IMR-90 (cell line): ENCODE measurements at regions not wholly inside any gene's neighbourhood (a gene's known extent, or its start where the extent isn't known, plus 50 kb on each side); places are given as distances from the start of the nearest gene placed in this dataset.

ENCODE experiments used
- ATAC-seq: fragments of 200-7000 bp; cut with Tn5 transposase; 2 replicates; pipeline ENCODE4 v1.9.1; 2020; ENCODE audit warnings: low read depth, mild to moderate bottlenecking, moderate library complexity
- BruUV-seq: library from RNA; stranded (reverse); fragments of 400-500 nt; replicated peaks from 2 replicates; lab custom pipeline; 2021; lab: Mats Ljungman, UMichigan
- CTCF ChIA-PET: fragments of 300-600 bp; formaldehyde crosslinking; extraction: SDS; loops from one replicate; lab custom pipeline; 2021; ENCODE audit warnings: antibody characterized with exemption; lab: Yijun Ruan, JAX
- POLR2A ChIA-PET: fragments of 300-600 bp; sonication (Branson Sonifier 250); formaldehyde crosslinking; loops from one replicate; lab custom pipeline; 2022; ENCODE audit warnings: antibody characterized with exemption; ENCODE audit not compliant: unreplicated experiment; lab: Charles Lee
- DNase-seq: peaks from one replicate; pipeline ENCODE4 v3.0.0; 2013
- H2AFZ ChIP-seq: replicated peaks from 2 replicates; pipeline ENCODE3; 2013; ENCODE audit warnings: low read length, mild to moderate bottlenecking; ENCODE audit not compliant: poor library complexity
- H2AK5ac ChIP-seq: 2 replicates; pipeline ENCODE4 v1.6.1; 2013; ENCODE audit warnings: low read depth, low read length, inconsistent platforms
- H2AK9ac ChIP-seq: replicated peaks from 2 replicates; pipeline ENCODE3; 2013; ENCODE audit warnings: mild to moderate bottlenecking, low read depth, low read length, moderate library complexity; ENCODE audit not compliant: poor library complexity
- H2BK120ac ChIP-seq: 2 replicates; pipeline ENCODE4 v1.6.1; 2013; ENCODE audit warnings: low read depth, low read length, inconsistent platforms
- H2BK15ac ChIP-seq: 3 replicates; pipeline ENCODE4 v1.6.1; 2013; ENCODE audit warnings: low read depth, low read length, inconsistent platforms
- H2BK20ac ChIP-seq: 2 replicates; pipeline ENCODE4 v1.6.1; 2013; ENCODE audit warnings: low read depth, mild to moderate bottlenecking, inconsistent platforms, low read length, moderate library complexity
- H2BK5ac ChIP-seq: 2 replicates; pipeline ENCODE4 v1.6.1; 2013; ENCODE audit warnings: mild to moderate bottlenecking, low read depth, low read length, inconsistent platforms; ENCODE audit not compliant: poor library complexity, severe bottlenecking
- H3K14ac ChIP-seq: replicated peaks from 2 replicates; pipeline ENCODE4 v1.6.1; 2013; ENCODE audit warnings: low read depth, low read length, inconsistent platforms
- H3K18ac ChIP-seq: 2 replicates; pipeline ENCODE4 v1.6.1; 2013; ENCODE audit warnings: low read depth, low read length, control low read depth
- H3K23ac ChIP-seq: 2 replicates; pipeline ENCODE4 v1.6.1; 2013; ENCODE audit warnings: low read depth, low read length, inconsistent platforms
- H3K27ac ChIP-seq: 2 replicates; pipeline ENCODE4 v1.5.1; 2013; ENCODE audit warnings: mild to moderate bottlenecking, control low read depth, low read length; ENCODE audit not compliant: insufficient read depth
- H3K27me3 ChIP-seq: 2 replicates; pipeline ENCODE4 v1.6.1; 2013; ENCODE audit warnings: low read length; ENCODE audit not compliant: control insufficient read depth, insufficient read depth
- H3K36me3 ChIP-seq: 2 replicates; pipeline ENCODE4 v1.6.1; 2013; ENCODE audit warnings: low read length, mixed read lengths; ENCODE audit not compliant: control insufficient read depth, insufficient read depth
- H3K4ac ChIP-seq: 2 replicates; pipeline ENCODE4 v1.6.1; 2013; ENCODE audit warnings: low read depth, low read length, inconsistent platforms
- H3K4me1 ChIP-seq: 2 replicates; pipeline ENCODE4 v1.6.1; 2013; ENCODE audit warnings: low read length, mixed read lengths; ENCODE audit not compliant: control insufficient read depth, insufficient read depth
- H3K4me2 ChIP-seq: 2 replicates; pipeline ENCODE4 v1.6.1; 2013; ENCODE audit warnings: low read depth, mild to moderate bottlenecking, control low read depth, low read length, moderate library complexity
- H3K4me3 ChIP-seq: 2 replicates; pipeline ENCODE4 v1.5.1; 2013; ENCODE audit warnings: low read depth, mild to moderate bottlenecking, control low read depth, low read length, moderate library complexity; ENCODE audit not compliant: insufficient read depth
- H3K56ac ChIP-seq: 2 replicates; pipeline ENCODE4 v1.6.1; 2013; ENCODE audit warnings: low read length, inconsistent platforms; ENCODE audit not compliant: insufficient read depth; ENCODE audit errors: extremely low read depth
- H3K79me1 ChIP-seq, 2 experiments: 2 replicates each; pipeline ENCODE4 v1.6.1; 2013; ENCODE audit warnings: low read length in 2 of 2, inconsistent platforms in 1 of 2, low read depth in 1 of 2
- H3K9ac ChIP-seq: 2 replicates; pipeline ENCODE4 v1.6.1; 2013; ENCODE audit warnings: low read depth, low read length, control low read depth
- H3K9me1 ChIP-seq: 2 replicates; pipeline ENCODE4 v1.6.1; 2013; ENCODE audit warnings: low read length, inconsistent platforms; ENCODE audit not compliant: insufficient read depth
- H3K9me3 ChIP-seq: 2 replicates; pipeline ENCODE4 v1.6.1; 2013; ENCODE audit warnings: low read length; ENCODE audit not compliant: control insufficient read depth, insufficient read depth
- H4K20me1 ChIP-seq: 2 replicates; pipeline ENCODE4 v1.6.1; 2013; ENCODE audit warnings: low read length, inconsistent platforms; ENCODE audit not compliant: insufficient read depth
- H4K5ac ChIP-seq: 2 replicates; pipeline ENCODE4 v1.6.1; 2013; ENCODE audit warnings: mild to moderate bottlenecking, low read depth, low read length, control low read depth
- H4K8ac ChIP-seq, 2 experiments: 2 replicates each; pipeline ENCODE4 v1.6.1; 2013; ENCODE audit warnings: low read depth in 2 of 2, low read length in 2 of 2, control low read depth in 1 of 2, inconsistent platforms in 1 of 2
- H4K91ac ChIP-seq: 2 replicates; pipeline ENCODE4 v1.6.1; 2013; ENCODE audit warnings: low read depth, low read length, inconsistent platforms; ENCODE audit not compliant: insufficient read depth
- CEBPB ChIP-seq: IDR thresholded peaks from 2 replicates; pipeline ENCODE4 v1.6.1; 2012; ENCODE audit warnings: low read depth, low read length, improper control_type of control experiment
- NFE2L2 ChIP-seq: fragments of 150-350 bp; IDR thresholded peaks from 2 replicates; pipeline ENCODE4 v1.6.1; 2016; ENCODE audit warnings: low read depth, mild to moderate bottlenecking, low read length
- WGBS, 2 experiments: methylation state at CpG; one replicate each; pipeline versions ENCODE4 v1.1.5 to v1.1.7; 2013; ENCODE audit warnings: missing lambda C conversion rate in 2 of 2; ENCODE audit not compliant: insufficient read length in 1 of 2; ENCODE audit errors: extremely low coverage in 2 of 2; 5-methylcytosine and 5-hydroxymethylcytosine counted together
- dilution Hi-C: fragments of 300-500 bp; cut with HindIII; formaldehyde crosslinking; loops from one replicate; pipeline ENCODE4 v1.14.3; 2018; ENCODE audit warnings: low sequenced_read_pairs; ENCODE audit not compliant: unreplicated experiment
- in situ Hi-C: fragments of 300-500 bp; cut with MboI; formaldehyde crosslinking; loops from 3 replicates; pipeline ENCODE4 v1.14.3; 2019; ENCODE audit warnings: low sequenced_read_pairs, inconsistent platforms, mixed read lengths
- intact Hi-C: fragments of 100-400 bp; cut with micrococcal nuclease; formaldehyde crosslinking; loops from 2 replicates; pipeline ENCODE4 v1.10.0; 2022
- TF ChIP-seq, protein P1 (sequence below): fragments of 150-350 bp; IDR thresholded peaks from 2 replicates; pipeline ENCODE4 v1.6.1; 2016; ENCODE audit warnings: low read depth, mild to moderate bottlenecking, low read length, moderate library complexity, borderline replicate concordance

DNA sequence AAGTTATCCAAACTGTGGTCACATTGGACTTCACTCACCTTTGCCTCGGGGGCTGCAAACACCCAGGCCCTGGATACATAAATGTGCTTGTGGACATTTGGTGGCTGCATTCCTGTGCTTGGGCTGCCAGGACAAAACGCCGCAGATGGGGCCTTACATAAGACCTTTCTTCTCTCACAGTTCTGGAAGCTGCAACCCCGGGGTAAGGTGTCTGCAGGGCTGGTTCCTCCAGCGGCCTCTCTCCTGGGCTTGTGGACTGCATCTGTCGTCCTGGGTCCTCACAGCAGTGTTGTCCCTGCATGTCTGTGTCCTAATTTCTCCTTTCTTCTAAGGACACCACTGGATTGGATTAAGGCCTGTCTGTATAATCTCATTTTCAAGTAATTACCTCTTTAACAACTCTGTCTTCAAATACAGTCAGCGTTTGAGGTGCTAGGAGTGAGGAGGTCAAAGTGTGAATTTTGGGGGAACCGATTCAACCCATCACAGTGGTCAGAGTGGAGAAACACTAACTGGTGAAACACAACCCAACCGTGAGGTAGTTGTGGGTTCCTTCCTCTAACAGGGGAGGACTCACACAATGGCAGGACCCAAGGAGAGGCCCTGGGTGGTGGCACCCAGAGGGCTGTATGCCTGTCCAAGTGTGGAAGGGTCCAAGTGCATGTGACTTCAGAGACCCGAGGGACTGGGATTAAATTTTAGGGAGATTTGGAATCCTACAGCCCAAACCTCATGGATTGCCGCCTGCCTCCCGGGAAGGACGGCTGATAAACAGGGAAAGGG, 415.6 kb downstream of the IRX2 start:
- Histone ChIP-seq H2BK120ac (no peak overlapping the region), H4K8ac (no peak overlapping the region), H3K14ac (no peak overlapping the region), H4K20me1 (no peaks in the 10 kb centered on the region), H2BK5ac (no peak overlapping the region), H2AFZ (no peak overlapping the region), H3K4me3 (no peak overlapping the region), H3K23ac (no peak overlapping the region), H3K9me3 (peaks cover 45% of the 10 kb centered on the region), H3K9ac (no peak overlapping the region), H2BK15ac (no peak overlapping the region), H3K79me1 (no peaks in the 10 kb centered on the region), H3K4me2 (no peak overlapping the region), H4K5ac (no peak overlapping the region), H3K56ac (no peak overlapping the region), H3K27me3 (no peaks in the 10 kb centered on the region), H3K18ac (no peak overlapping the region), H3K4ac (no peak overlapping the region), H2BK20ac (no peak overlapping the region), H3K9me1 (no peaks in the 10 kb centered on the region), H3K36me3 (no peaks in the 10 kb centered on the region), H3K27ac (no peak overlapping the region), H4K91ac (no peak overlapping the region), H2AK5ac (no peak overlapping the region), H3K4me1 (no peaks in the 10 kb centered on the region), H2AK9ac (no peak overlapping the region)
- ChIA-PET CTCF (no interaction called here), POLR2A (no interaction called here)
- 68% methylated on average over 8 of the region's 13 CpGs; no CpG with 5 or more reads in 1 of the 2 experiments for WGBS, 2 experiments
- TF ChIP-seq, protein P1, sequence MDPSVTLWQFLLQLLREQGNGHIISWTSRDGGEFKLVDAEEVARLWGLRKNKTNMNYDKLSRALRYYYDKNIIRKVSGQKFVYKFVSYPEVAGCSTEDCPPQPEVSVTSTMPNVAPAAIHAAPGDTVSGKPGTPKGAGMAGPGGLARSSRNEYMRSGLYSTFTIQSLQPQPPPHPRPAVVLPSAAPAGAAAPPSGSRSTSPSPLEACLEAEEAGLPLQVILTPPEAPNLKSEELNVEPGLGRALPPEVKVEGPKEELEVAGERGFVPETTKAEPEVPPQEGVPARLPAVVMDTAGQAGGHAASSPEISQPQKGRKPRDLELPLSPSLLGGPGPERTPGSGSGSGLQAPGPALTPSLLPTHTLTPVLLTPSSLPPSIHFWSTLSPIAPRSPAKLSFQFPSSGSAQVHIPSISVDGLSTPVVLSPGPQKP = no peak
- TF ChIP-seq CEBPB = no peak
- TF ChIP-seq NFE2L2 = no peak
- DNase-seq (no peak), ATAC-seq (no peak)
- dilution Hi-C loops (no loop called here), intact Hi-C loops (no loop called here), in situ Hi-C loops (no loop called here)
- no TSS peak for BruUV-seq
